ENCODE measurements at regions not wholly inside any gene's neighbourhood (a gene's known extent, or its start where the extent isn't known, plus 50 kb on each side); places are given as distances from the start of the nearest gene placed in this dataset.

GRCh38 chr18:38042211-38042890, 476.8 kb upstream of the CELF4 start:
- ChIA-PET POLR2A (ENCODE audit: partially characterized antibody) (no interaction called here), CTCF (ENCODE audit: partially characterized antibody) (no interaction called here)
- Histone ChIP-seq H3K4me3 (ENCODE audit: low read length in 2 of 2) (no peak overlapping the region), H3K27ac (ENCODE audit: low read depth, low read length) (no peak overlapping the region), H3K27me3 (ENCODE audit: insufficient read depth, low read length) (no peaks in the 10 kb centered on the region), H3K4me1 (ENCODE audit: insufficient read depth, low read length) (no peaks in the 10 kb centered on the region), H3K36me3 (ENCODE audit: insufficient read depth, low read length) (no peaks in the 10 kb centered on the region), H3K9me3 (ENCODE audit: control insufficient read depth in 1 of 2, low read length in 2 of 2) (no peaks in the 10 kb centered on the region)
- H3K4me3 Mint-ChIP-seq, result no peak overlapping the region
- peaks cover 0 to 1% (median 0%) of the 10 kb centered on the region in 4 donors for H3K4me1 Mint-ChIP-seq
- DNase-seq, result no peak
- no peaks in the 10 kb centered on the region for H3K36me3 Mint-ChIP-seq
- intact Hi-C loops (cut with micrococcal nuclease), result no loop called here
- H3K27ac Mint-ChIP-seq, result no peak overlapping the region
- H3K9me3 Mint-ChIP-seq, result peaks cover 0 to 8% (median 3%) of the 10 kb centered on the region in 8 donors
- H3K27me3 Mint-ChIP-seq, result no peaks in the 10 kb centered on the region

GRCh38 chr18:38038242-38038641, 472.6 kb upstream of the CELF4 start:
- Mint-ChIP-seq H3K9me3 (peaks cover 0 to 5% (median 3%) of the 10 kb centered on the region in 8 donors), H3K4me1 (no peaks in the 10 kb centered on the region), H3K36me3 (no peaks in the 10 kb centered on the region), H3K27me3 (no peaks in the 10 kb centered on the region), H3K27ac (no peak overlapping the region), H3K4me3 (no peak overlapping the region)
- Histone ChIP-seq H3K27me3 (ENCODE audit: insufficient read depth, low read length) (no peaks in the 10 kb centered on the region), H3K36me3 (ENCODE audit: insufficient read depth, low read length) (no peaks in the 10 kb centered on the region), H3K9me3 (ENCODE audit: control insufficient read depth in 1 of 2, low read length in 2 of 2) (no peaks in the 10 kb centered on the region), H3K4me3 (ENCODE audit: low read length in 2 of 2) (no peak overlapping the region), H3K27ac (ENCODE audit: low read depth, low read length) (no peak overlapping the region), H3K4me1 (ENCODE audit: insufficient read depth, low read length) (no peaks in the 10 kb centered on the region)
- POLR2A ChIA-PET (ENCODE audit: partially characterized antibody), result no interaction called here
- CTCF ChIA-PET (ENCODE audit: partially characterized antibody), result no interaction called here
- no peak for DNase-seq
- intact Hi-C loops (cut with micrococcal nuclease), result no loop called here

- CTCF ChIA-PET (ENCODE audit: partially characterized antibody), result no interaction called here
- Mint-ChIP-seq H3K4me1 (no peaks in the 10 kb centered on the region), H3K9me3 (peaks cover 0 to 10% (median under 1%) of the 10 kb centered on the region in 8 donors), H3K4me3 (no peak overlapping the region), H3K27me3 (no peaks in the 10 kb centered on the region), H3K36me3 (no peaks in the 10 kb centered on the region), H3K27ac (no peak overlapping the region)
- no peak overlapping the region for H3K4me3 ChIP-seq (ENCODE audit: low read length in 2 of 2)
- H3K36me3 ChIP-seq (ENCODE audit: insufficient read depth, low read length), result no peaks in the 10 kb centered on the region
- intact Hi-C loops (cut with micrococcal nuclease), result no loop called here
- POLR2A ChIA-PET (ENCODE audit: partially characterized antibody), result no interaction called here
- no peak for DNase-seq
- H3K27me3 ChIP-seq (ENCODE audit: insufficient read depth, low read length), result no peaks in the 10 kb centered on the region
- no peak overlapping the region for H3K27ac ChIP-seq (ENCODE audit: low read depth, low read length)
- no peaks in the 10 kb centered on the region for H3K9me3 ChIP-seq (ENCODE audit: control insufficient read depth in 1 of 2, low read length in 2 of 2)
- no peaks in the 10 kb centered on the region for H3K4me1 ChIP-seq (ENCODE audit: insufficient read depth, low read length)
Measured at GRCh38 chr18:38035193-38035592, 469.6 kb upstream of the CELF4 start.

GRCh38 chr18:38033282-38033681, 467.7 kb upstream of the CELF4 start:
- no peak overlapping the region for H3K4me3 ChIP-seq (ENCODE audit: low read length in 2 of 2)
- no peaks in the 10 kb centered on the region for H3K27me3 ChIP-seq (ENCODE audit: insufficient read depth, low read length)
- Mint-ChIP-seq H3K36me3 (no peaks in the 10 kb centered on the region), H3K27ac (no peak overlapping the region), H3K27me3 (no peaks in the 10 kb centered on the region), H3K4me3 (no peak overlapping the region), H3K9me3 (peaks cover 0 to 5% (median under 1%) of the 10 kb centered on the region in 8 donors), H3K4me1 (no peaks in the 10 kb centered on the region)
- CTCF ChIA-PET (ENCODE audit: partially characterized antibody), result no interaction called here
- DNase-seq, result no peak
- H3K27ac ChIP-seq (ENCODE audit: low read depth, low read length), result no peak overlapping the region
- intact Hi-C loops (cut with micrococcal nuclease), result no loop called here
- H3K36me3 ChIP-seq (ENCODE audit: insufficient read depth, low read length), result no peaks in the 10 kb centered on the region
- H3K4me1 ChIP-seq (ENCODE audit: insufficient read depth, low read length), result no peaks in the 10 kb centered on the region
- H3K9me3 ChIP-seq (ENCODE audit: control insufficient read depth in 1 of 2, low read length in 2 of 2), result no peaks in the 10 kb centered on the region
- POLR2A ChIA-PET (ENCODE audit: partially characterized antibody), result no interaction called here

- H3K9me3 Mint-ChIP-seq, result peaks cover 0 to 5% (median 2%) of the 10 kb centered on the region in 8 donors
- no peak overlapping the region for H3K27ac Mint-ChIP-seq
- Histone ChIP-seq H3K36me3 (ENCODE audit: insufficient read depth, low read length) (no peaks in the 10 kb centered on the region), H3K9me3 (ENCODE audit: control insufficient read depth in 1 of 2, low read length in 2 of 2) (no peaks in the 10 kb centered on the region), H3K4me1 (ENCODE audit: insufficient read depth, low read length) (no peaks in the 10 kb centered on the region), H3K27me3 (ENCODE audit: insufficient read depth, low read length) (no peaks in the 10 kb centered on the region), H3K27ac (ENCODE audit: low read depth, low read length) (no peak overlapping the region), H3K4me3 (ENCODE audit: low read length in 2 of 2) (no peak overlapping the region)
- CTCF ChIA-PET (ENCODE audit: partially characterized antibody), result no interaction called here
- no peaks in the 10 kb centered on the region for H3K27me3 Mint-ChIP-seq
- intact Hi-C loops (cut with micrococcal nuclease), result no loop called here
- POLR2A ChIA-PET (ENCODE audit: partially characterized antibody), result no interaction called here
- no peaks in the 10 kb centered on the region for H3K36me3 Mint-ChIP-seq
- no peak overlapping the region for H3K4me3 Mint-ChIP-seq
- DNase-seq, result no peak
- no peaks in the 10 kb centered on the region for H3K4me1 Mint-ChIP-seq
Measured at GRCh38 chr18:38032516-38032915, 466.9 kb upstream of the CELF4 start.

GRCh38 chr18:38028946-38029345, 463.3 kb upstream of the CELF4 start:
- no peaks in the 10 kb centered on the region for H3K27me3 Mint-ChIP-seq
- Histone ChIP-seq H3K9me3 (ENCODE audit: control insufficient read depth in 1 of 2, low read length in 2 of 2) (no peaks in the 10 kb centered on the region), H3K36me3 (ENCODE audit: insufficient read depth, low read length) (no peaks in the 10 kb centered on the region), H3K4me3 (ENCODE audit: low read length in 2 of 2) (no peak overlapping the region), H3K4me1 (ENCODE audit: insufficient read depth, low read length) (no peaks in the 10 kb centered on the region), H3K27me3 (ENCODE audit: insufficient read depth, low read length) (no peaks in the 10 kb centered on the region), H3K27ac (ENCODE audit: low read depth, low read length) (no peak overlapping the region)
- ChIA-PET CTCF (ENCODE audit: partially characterized antibody) (no interaction called here), POLR2A (ENCODE audit: partially characterized antibody) (no interaction called here)
- peak overlapping the region in 1 of 7 donors; percentile 68 for H3K27ac Mint-ChIP-seq
- no peaks in the 10 kb centered on the region for H3K36me3 Mint-ChIP-seq
- intact Hi-C loops (cut with micrococcal nuclease), result no loop called here
- DNase-seq, result no peak
- H3K4me1 Mint-ChIP-seq, result no peaks in the 10 kb centered on the region
- H3K4me3 Mint-ChIP-seq, result no peak overlapping the region
- peaks cover 0 to 5% (median 2%) of the 10 kb centered on the region in 8 donors for H3K9me3 Mint-ChIP-seq

- intact Hi-C loops (cut with micrococcal nuclease), result no loop called here
- no peaks in the 10 kb centered on the region for H3K4me1 Mint-ChIP-seq
- ChIA-PET CTCF (ENCODE audit: partially characterized antibody) (no interaction called here), POLR2A (ENCODE audit: partially characterized antibody) (no interaction called here)
- H3K27me3 Mint-ChIP-seq, result no peaks in the 10 kb centered on the region
- Histone ChIP-seq H3K4me3 (ENCODE audit: low read length in 2 of 2) (no peak overlapping the region), H3K27me3 (ENCODE audit: insufficient read depth, low read length) (no peaks in the 10 kb centered on the region), H3K4me1 (ENCODE audit: insufficient read depth, low read length) (no peaks in the 10 kb centered on the region), H3K36me3 (ENCODE audit: insufficient read depth, low read length) (no peaks in the 10 kb centered on the region), H3K9me3 (ENCODE audit: control insufficient read depth in 1 of 2, low read length in 2 of 2) (peaks cover 0 to 3% of the 10 kb centered on the region in 2 donors), H3K27ac (ENCODE audit: low read depth, low read length) (no peak overlapping the region)
- H3K36me3 Mint-ChIP-seq, result no peaks in the 10 kb centered on the region
- no peak overlapping the region for H3K4me3 Mint-ChIP-seq
- H3K9me3 Mint-ChIP-seq, result peaks cover 0 to 3% (median 0%) of the 10 kb centered on the region in 8 donors
- H3K27ac Mint-ChIP-seq, result no peak overlapping the region
- DNase-seq, result no peak
Measured at GRCh38 chr18:38025433-38026038, 459.9 kb upstream of the CELF4 start.

All from CD4-positive, alpha-beta memory T cell (primary cell).